Endothelial cell of umbilical vein (primary cell): ENCODE measurements at regions not wholly inside any gene's neighbourhood (a gene's known extent, or its start where the extent isn't known, plus 50 kb on each side); places are given as distances from the start of the nearest gene placed in this dataset.

Experiments
- BruUV-seq: library from RNA; stranded (reverse); fragments of 400-500 nt; replicated peaks from 2 replicates; lab custom pipeline; 2021; lab: Mats Ljungman, UMichigan
- CTCF ChIA-PET: fragments of 300-600, 350-600 bp; sonication (Branson Sonifier 250); formaldehyde crosslinking; loops from one replicate; lab custom pipeline; 2021; ENCODE audit warnings: antibody characterized with exemption, inconsistent platforms; lab: Charles Lee
- POLR2A ChIA-PET: fragments of 300-600, 350-600 bp; sonication (Branson Sonifier 250); formaldehyde crosslinking; loops from one replicate; lab custom pipeline; 2021; ENCODE audit warnings: antibody characterized with exemption, inconsistent platforms; lab: Charles Lee
- DNase-seq: peaks from one replicate; pipeline ENCODE4 v3.0.0-alpha.2; 2011; ENCODE audit warnings: low read depth, low spot score
- FAIRE-seq: peaks from 2 replicates; lab custom pipeline; 2011; peaks lifted over from hg19 to GRCh38; lab: Jason Lieb, UNC
- H2AFZ ChIP-seq: 2 replicates; pipeline ENCODE4 v1.6.0; 2012; ENCODE audit warnings: low read depth, low read length, control low read depth, inconsistent platforms
- H3K27ac ChIP-seq: 2 replicates; pipeline ENCODE4 v1.5.1; 2011; ENCODE audit warnings: low read depth, mild to moderate bottlenecking, control low read depth, low read length, moderate library complexity; ENCODE audit not compliant: insufficient read depth
- H3K27me3 ChIP-seq, 2 experiments: 2 replicates each; pipeline versions ENCODE4 v1.6.0 to v1.6.1; 2011; ENCODE audit warnings: low read length in 2 of 2, mixed read lengths in 1 of 2; ENCODE audit not compliant: control insufficient read depth in 2 of 2, insufficient read depth in 2 of 2
- H3K36me3 ChIP-seq, 2 experiments: 2 replicates in 1 of 2; 3 replicates in 1 of 2; pipeline ENCODE4 v1.5.1; 2011; ENCODE audit warnings: low read length in 2 of 2, mild to moderate bottlenecking in 1 of 2, moderate library complexity in 1 of 2; ENCODE audit not compliant: control insufficient read depth in 2 of 2, insufficient read depth in 2 of 2; ENCODE audit errors: extremely low read depth in 1 of 2
- H3K4me1 ChIP-seq: 3 replicates; pipeline ENCODE4 v1.5.1; 2011; ENCODE audit warnings: mild to moderate bottlenecking, low read length; ENCODE audit not compliant: control insufficient read depth, insufficient read depth; ENCODE audit errors: extremely low read depth
- H3K4me2 ChIP-seq: 2 replicates; pipeline ENCODE4 v1.6.1; 2011; ENCODE audit warnings: low read length, control low read depth, mixed read lengths; ENCODE audit not compliant: insufficient read depth
- H3K4me3 ChIP-seq, 3 experiments: fragments of 200-600 bp in 1 of 3; sonication (generic), shearing (Covaris generic) in 1 of 3; replicated peaks in 1 of 3; 2 replicates each; pipeline ENCODE4 v1.5.1; 2011 to 2016; ENCODE audit warnings: control low read depth in 3 of 3, low read length in 3 of 3, mild to moderate bottlenecking in 2 of 3, inconsistent platforms in 1 of 3, low read depth in 1 of 3, moderate library complexity in 1 of 3; ENCODE audit not compliant: insufficient read depth in 1 of 3
- H3K79me2 ChIP-seq: 2 replicates; pipeline ENCODE4 v1.6.0; 2012; ENCODE audit warnings: low read length, inconsistent platforms; ENCODE audit not compliant: control insufficient read depth, insufficient read depth
- H3K9ac ChIP-seq: replicated peaks from 2 replicates; pipeline ENCODE3; 2011; ENCODE audit warnings: low read length, control low read depth; ENCODE audit not compliant: insufficient read depth; ENCODE audit errors: extremely low read depth
- H3K9me1 ChIP-seq: replicated peaks from 3 replicates; pipeline ENCODE4 v1.6.0; 2011; ENCODE audit warnings: mild to moderate bottlenecking, low read length; ENCODE audit not compliant: control insufficient read depth, insufficient read depth; ENCODE audit errors: extremely low read depth
- H3K9me3 ChIP-seq: replicated peaks from 2 replicates; pipeline ENCODE4 v1.5.1; 2012; ENCODE audit warnings: low read length, inconsistent platforms; ENCODE audit not compliant: control insufficient read depth, insufficient read depth
- H4K20me1 ChIP-seq: replicated peaks from 2 replicates; pipeline ENCODE3; 2011; ENCODE audit warnings: mild to moderate bottlenecking, low read length; ENCODE audit not compliant: control insufficient read depth, insufficient read depth; ENCODE audit errors: extremely low read depth
- EZH2 ChIP-seq: IDR thresholded peaks from 2 replicates; pipeline ENCODE4 v1.6.1; 2012; ENCODE audit warnings: borderline replicate concordance, low read depth, mild to moderate bottlenecking, moderate library complexity, low read length, inconsistent platforms; ENCODE audit not compliant: severe bottlenecking
- FOS ChIP-seq: IDR thresholded peaks from 2 replicates; pipeline ENCODE4 v1.6.1; 2011; ENCODE audit warnings: mild to moderate bottlenecking, low read length, moderate library complexity, borderline replicate concordance; ENCODE audit not compliant: insufficient read depth
- GATA2 ChIP-seq: IDR thresholded peaks from 2 replicates; pipeline ENCODE4 v1.7.0; 2011; ENCODE audit warnings: low read depth, mild to moderate bottlenecking, moderate library complexity, mixed read lengths, low read length; ENCODE audit not compliant: insufficient read length, insufficient read depth
- JUN ChIP-seq: IDR thresholded peaks from 2 replicates; pipeline ENCODE4 v1.6.1; 2011; ENCODE audit warnings: borderline replicate concordance, low read depth; ENCODE audit not compliant: insufficient read length, insufficient read depth
- MYC ChIP-seq: IDR thresholded peaks from one replicate; pipeline ENCODE4 v1.6.1; 2011; ENCODE audit warnings: mild to moderate bottlenecking, low read depth, low read length
- POLR2A ChIP-seq: IDR thresholded peaks from 2 replicates; pipeline ENCODE4 v1.6.1; 2012; ENCODE audit warnings: low read depth, mild to moderate bottlenecking, control low read depth, low read length
- POLR2AphosphoS5 ChIP-seq: IDR thresholded peaks from 2 replicates; pipeline ENCODE4 v1.6.1; 2012; ENCODE audit warnings: low read depth, mild to moderate bottlenecking, control low read depth, low read length, moderate library complexity; ENCODE audit not compliant: insufficient read depth
- dilution Hi-C: fragments of 300-500 bp; cut with MboI; formaldehyde crosslinking; loops from one replicate; pipeline ENCODE4 v1.15.0; 2019; ENCODE audit warnings: low sequenced_read_pairs; ENCODE audit not compliant: extremely low pct_ligation_motif_present
- intact Hi-C: fragments of 100-400 bp; cut with micrococcal nuclease; formaldehyde crosslinking; loops from one replicate; pipeline ENCODE4 v1.10.0; 2022
- TF ChIP-seq, protein P1 (sequence below), 2 donors: IDR thresholded peaks; 1 replicate in 1 of 2; 2 replicates in 1 of 2; pipeline ENCODE4 v1.5.1; 2011; ENCODE audit warnings: low read length in 2 of 2, mild to moderate bottlenecking in 2 of 2, moderate library complexity in 2 of 2, control low read depth in 1 of 2, inconsistent platforms in 1 of 2, low read depth in 1 of 2; ENCODE audit not compliant: insufficient read depth in 1 of 2; ENCODE audit errors: extremely low read depth in 1 of 2
- TF ChIP-seq, protein P2 (sequence below): IDR thresholded peaks from 2 replicates; pipeline ENCODE4 v1.6.1; 2011; ENCODE audit not compliant: insufficient read depth, insufficient read length

DNA sequence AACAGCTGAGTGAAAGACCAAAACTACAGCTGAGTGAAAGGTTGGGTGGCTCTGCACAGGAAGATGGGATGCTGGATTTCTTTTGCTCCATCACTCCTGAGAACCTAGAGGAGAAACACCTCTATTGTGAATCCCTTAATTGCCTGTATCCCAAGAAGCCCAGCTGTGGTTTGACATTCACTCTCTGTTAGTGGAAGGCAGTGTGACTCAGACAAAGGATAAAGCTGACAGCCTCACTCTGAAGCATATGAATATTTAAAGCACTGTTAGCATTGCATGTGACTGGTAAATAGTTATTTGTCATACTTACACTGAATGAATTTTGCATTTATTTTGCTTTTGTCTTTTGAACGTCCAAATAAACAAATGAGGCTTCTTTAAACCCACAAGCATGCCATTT lies 367.1 kb upstream of the RIOK2 start:
- Histone ChIP-seq H3K9me3 (no peaks in the 10 kb centered on the region), H3K4me3 (no peak overlapping the region), H3K4me1 (peaks cover 27% of the 10 kb centered on the region), H3K4me2 (no peak overlapping the region), H3K27ac (no peak overlapping the region), H4K20me1 (no peaks in the 10 kb centered on the region), H3K9me1 (no peaks in the 10 kb centered on the region), H2AFZ (no peak overlapping the region), H3K27me3 (no peaks in the 10 kb centered on the region), H3K79me2 (no peaks in the 10 kb centered on the region), H3K36me3 (no peaks in the 10 kb centered on the region), H3K9ac (no peak overlapping the region)
- ChIA-PET CTCF (interaction anchor here (1.1 to 2.6 kb wide), 3 partner anchors 14 to 288 kb away, joined by 3 to 14 read pairs (median 3); no protein-coding TSS in a partner anchor), POLR2A (no interaction called here)
- TF ChIP-seq FOS (peak; percentile 73), POLR2AphosphoS5 (no peak), GATA2 (no peak)
- peak; percentile 18 for FAIRE-seq
- no TSS peak for BruUV-seq
- intact Hi-C loops (no loop called here), dilution Hi-C loops (no loop called here)
- DNase-seq = peak; percentile 48

DNA sequence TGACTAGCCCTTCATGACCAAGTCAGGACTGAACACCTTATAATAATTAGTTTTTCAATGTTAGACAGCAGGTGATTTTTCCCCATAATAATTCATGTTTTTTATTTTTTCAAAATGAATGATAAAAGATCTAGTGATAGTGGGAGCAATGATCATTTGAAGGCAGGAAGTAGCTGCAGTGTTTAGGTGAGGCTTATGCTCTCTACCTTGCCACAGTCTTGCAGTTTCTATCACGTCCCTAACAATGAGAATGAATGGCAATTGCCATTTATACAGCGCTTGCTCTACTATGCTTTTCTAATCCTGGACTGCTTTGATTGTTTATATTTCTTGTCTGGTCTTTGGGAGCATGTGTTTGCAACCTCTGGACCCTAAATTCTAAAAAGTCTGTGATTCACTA lies 367.8 kb upstream of the RIOK2 start:
- H3K9me3 ChIP-seq = no peaks in the 10 kb centered on the region
- H2AFZ ChIP-seq = no peak overlapping the region
- H3K79me2 ChIP-seq = no peaks in the 10 kb centered on the region
- H3K9me1 ChIP-seq = no peaks in the 10 kb centered on the region
- FAIRE-seq = no peak
- H3K36me3 ChIP-seq = no peaks in the 10 kb centered on the region
- H3K9ac ChIP-seq = no peak overlapping the region
- no peak for TF ChIP-seq POLR2AphosphoS5
- TF ChIP-seq, protein P1, sequence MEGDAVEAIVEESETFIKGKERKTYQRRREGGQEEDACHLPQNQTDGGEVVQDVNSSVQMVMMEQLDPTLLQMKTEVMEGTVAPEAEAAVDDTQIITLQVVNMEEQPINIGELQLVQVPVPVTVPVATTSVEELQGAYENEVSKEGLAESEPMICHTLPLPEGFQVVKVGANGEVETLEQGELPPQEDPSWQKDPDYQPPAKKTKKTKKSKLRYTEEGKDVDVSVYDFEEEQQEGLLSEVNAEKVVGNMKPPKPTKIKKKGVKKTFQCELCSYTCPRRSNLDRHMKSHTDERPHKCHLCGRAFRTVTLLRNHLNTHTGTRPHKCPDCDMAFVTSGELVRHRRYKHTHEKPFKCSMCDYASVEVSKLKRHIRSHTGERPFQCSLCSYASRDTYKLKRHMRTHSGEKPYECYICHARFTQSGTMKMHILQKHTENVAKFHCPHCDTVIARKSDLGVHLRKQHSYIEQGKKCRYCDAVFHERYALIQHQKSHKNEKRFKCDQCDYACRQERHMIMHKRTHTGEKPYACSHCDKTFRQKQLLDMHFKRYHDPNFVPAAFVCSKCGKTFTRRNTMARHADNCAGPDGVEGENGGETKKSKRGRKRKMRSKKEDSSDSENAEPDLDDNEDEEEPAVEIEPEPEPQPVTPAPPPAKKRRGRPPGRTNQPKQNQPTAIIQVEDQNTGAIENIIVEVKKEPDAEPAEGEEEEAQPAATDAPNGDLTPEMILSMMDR (IDR thresholded peaks at IDR 0.05; ENCODE audit: extremely low read depth in 1 of 2, insufficient read depth in 1 of 2, low read depth in 1 of 2, low read length in 2 of 2) = no peak
- no peak for TF ChIP-seq POLR2A
- no peak for TF ChIP-seq EZH2
- no peak for TF ChIP-seq JUN
- no peak for TF ChIP-seq MYC
- TF ChIP-seq, protein P2, sequence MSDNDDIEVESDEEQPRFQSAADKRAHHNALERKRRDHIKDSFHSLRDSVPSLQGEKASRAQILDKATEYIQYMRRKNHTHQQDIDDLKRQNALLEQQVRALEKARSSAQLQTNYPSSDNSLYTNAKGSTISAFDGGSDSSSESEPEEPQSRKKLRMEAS = no peak
- TF ChIP-seq GATA2 = no peak
- no peak for TF ChIP-seq FOS
- H3K4me3 ChIP-seq = no peak overlapping the region
- H3K4me2 ChIP-seq = no peak overlapping the region
- H4K20me1 ChIP-seq = no peaks in the 10 kb centered on the region
- no peak for DNase-seq
- no TSS peak for BruUV-seq
- no peak overlapping the region for H3K27ac ChIP-seq
- CTCF ChIA-PET = interaction anchor here (1.1 to 2.6 kb wide), 3 partner anchors 14 to 287 kb away, joined by 3 to 14 read pairs (median 3); no protein-coding TSS in a partner anchor
- H3K27me3 ChIP-seq = no peaks in the 10 kb centered on the region
- POLR2A ChIA-PET = no interaction called here
- intact Hi-C loops = no loop called here
- peaks cover 26% of the 10 kb centered on the region for H3K4me1 ChIP-seq
- dilution Hi-C loops = no loop called here
